Nephron progenitor cell (in vitro differentiated cells): ENCODE measurements at regions not wholly inside any gene's neighbourhood (a gene's known extent, or its start where the extent isn't known, plus 50 kb on each side); places are given as distances from the start of the nearest gene placed in this dataset.

Experiments
- DNase-seq: peaks from one replicate; pipeline ENCODE4 v3.0.0; 2021
- H3K27ac Mint-ChIP-seq: 2 replicates; pipeline ENCODE4 v1.8.0; 2021; ENCODE audit warnings: mild to moderate bottlenecking, moderate library complexity, mixed read lengths
- H3K27me3 Mint-ChIP-seq: 2 replicates; pipeline ENCODE4 v1.8.0; 2021; ENCODE audit warnings: mild to moderate bottlenecking, low read depth, mixed read lengths; ENCODE audit not compliant: poor library complexity
- H3K36me3 Mint-ChIP-seq: 2 replicates; pipeline ENCODE4 v1.8.0; 2021; ENCODE audit warnings: low read depth, mixed read lengths
- H3K4me1 Mint-ChIP-seq: 2 replicates; pipeline ENCODE4 v1.8.0; 2021; ENCODE audit warnings: mixed read lengths
- H3K4me3 Mint-ChIP-seq: 2 replicates; pipeline ENCODE4 v1.8.0; 2021; ENCODE audit warnings: mild to moderate bottlenecking, moderate library complexity, mixed read lengths
- H3K9me3 Mint-ChIP-seq: 2 replicates; pipeline ENCODE4 v1.8.0; 2021; ENCODE audit warnings: mild to moderate bottlenecking, moderate library complexity, mixed read lengths
- TF ChIP-seq, protein P1 (sequence below): fragments of 200-600 bp; sonication (generic); IDR thresholded peaks from 2 replicates; pipeline ENCODE4 v1.5.0; 2021; ENCODE audit warnings: antibody characterized with exemption

DNA sequence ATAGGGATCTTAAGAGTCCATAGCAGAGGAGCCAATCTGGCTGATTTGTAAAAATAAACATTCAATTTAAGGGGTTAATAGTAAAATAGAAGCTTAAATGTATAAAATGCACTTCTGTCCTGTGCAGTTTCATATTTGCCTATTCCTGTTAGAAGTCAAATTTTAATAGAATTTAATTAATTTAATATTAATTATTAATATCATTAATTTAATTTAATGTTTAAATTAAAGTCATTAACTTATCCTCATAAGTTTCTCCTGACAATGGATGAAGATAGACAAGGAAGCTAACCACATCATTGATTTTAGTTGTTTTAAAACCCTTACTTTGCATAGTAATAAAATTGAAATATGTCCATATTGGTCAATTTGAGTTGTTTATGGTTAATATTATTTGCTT lies 1096.2 kb upstream of the EPHA6 start:
- Mint-ChIP-seq H3K27ac (no peak overlapping the region), H3K4me3 (no peak overlapping the region), H3K9me3 (no peaks in the 10 kb centered on the region), H3K36me3 (no peaks in the 10 kb centered on the region), H3K27me3 (no peaks in the 10 kb centered on the region), H3K4me1 (no peaks in the 10 kb centered on the region)
- TF ChIP-seq, protein P1, sequence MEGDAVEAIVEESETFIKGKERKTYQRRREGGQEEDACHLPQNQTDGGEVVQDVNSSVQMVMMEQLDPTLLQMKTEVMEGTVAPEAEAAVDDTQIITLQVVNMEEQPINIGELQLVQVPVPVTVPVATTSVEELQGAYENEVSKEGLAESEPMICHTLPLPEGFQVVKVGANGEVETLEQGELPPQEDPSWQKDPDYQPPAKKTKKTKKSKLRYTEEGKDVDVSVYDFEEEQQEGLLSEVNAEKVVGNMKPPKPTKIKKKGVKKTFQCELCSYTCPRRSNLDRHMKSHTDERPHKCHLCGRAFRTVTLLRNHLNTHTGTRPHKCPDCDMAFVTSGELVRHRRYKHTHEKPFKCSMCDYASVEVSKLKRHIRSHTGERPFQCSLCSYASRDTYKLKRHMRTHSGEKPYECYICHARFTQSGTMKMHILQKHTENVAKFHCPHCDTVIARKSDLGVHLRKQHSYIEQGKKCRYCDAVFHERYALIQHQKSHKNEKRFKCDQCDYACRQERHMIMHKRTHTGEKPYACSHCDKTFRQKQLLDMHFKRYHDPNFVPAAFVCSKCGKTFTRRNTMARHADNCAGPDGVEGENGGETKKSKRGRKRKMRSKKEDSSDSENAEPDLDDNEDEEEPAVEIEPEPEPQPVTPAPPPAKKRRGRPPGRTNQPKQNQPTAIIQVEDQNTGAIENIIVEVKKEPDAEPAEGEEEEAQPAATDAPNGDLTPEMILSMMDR = no peak
- DNase-seq = no peak

DNA sequence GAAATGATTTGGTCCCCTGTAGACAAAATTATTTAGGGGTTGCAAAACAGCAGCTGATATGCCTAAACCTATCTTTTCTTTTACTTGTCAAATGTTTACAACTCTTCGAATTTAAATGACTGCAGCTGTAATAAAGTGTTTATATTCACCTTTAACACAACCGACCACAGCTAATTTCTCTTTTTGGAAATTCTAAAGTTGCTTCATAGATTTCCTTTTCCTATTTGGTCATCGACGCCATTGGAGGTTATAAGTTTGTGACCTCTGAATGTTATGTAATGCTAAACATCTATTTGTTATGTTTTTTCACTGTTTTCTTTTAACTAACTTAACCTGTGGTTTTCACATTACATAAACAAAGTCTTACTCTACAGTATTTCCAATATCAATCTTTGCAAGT lies 1094.9 kb upstream of the EPHA6 start:
- no peaks in the 10 kb centered on the region for H3K9me3 Mint-ChIP-seq
- TF ChIP-seq, protein P1 = no peak
- H3K27me3 Mint-ChIP-seq = no peaks in the 10 kb centered on the region
- no peak overlapping the region for H3K27ac Mint-ChIP-seq
- DNase-seq = no peak
- H3K36me3 Mint-ChIP-seq = no peaks in the 10 kb centered on the region
- H3K4me1 Mint-ChIP-seq = no peaks in the 10 kb centered on the region
- no peak overlapping the region for H3K4me3 Mint-ChIP-seq

DNA sequence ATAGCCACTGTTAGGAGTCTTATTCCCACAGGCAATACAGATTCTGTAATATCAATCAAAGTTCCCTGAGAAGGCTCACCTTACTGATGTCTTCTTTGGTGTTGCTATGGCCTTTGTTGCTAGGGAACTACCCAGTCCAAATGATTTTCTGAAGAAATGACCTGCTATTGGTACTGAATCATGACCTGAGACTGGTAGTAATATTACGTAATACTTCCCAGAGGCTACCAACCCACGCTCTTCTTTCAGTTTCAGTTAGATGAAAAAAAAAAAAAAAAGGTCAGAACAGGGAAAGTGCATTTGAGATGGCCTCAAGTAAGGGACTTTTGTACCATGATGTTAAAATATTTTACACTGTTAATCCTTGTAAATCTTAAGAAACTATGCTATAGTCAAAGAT lies 1092.5 kb upstream of the EPHA6 start:
- Mint-ChIP-seq H3K4me1 (no peaks in the 10 kb centered on the region), H3K9me3 (no peaks in the 10 kb centered on the region), H3K4me3 (no peak overlapping the region), H3K27ac (no peak overlapping the region), H3K36me3 (no peaks in the 10 kb centered on the region), H3K27me3 (no peaks in the 10 kb centered on the region)
- DNase-seq = no peak
- TF ChIP-seq, protein P1 = no peak

DNA sequence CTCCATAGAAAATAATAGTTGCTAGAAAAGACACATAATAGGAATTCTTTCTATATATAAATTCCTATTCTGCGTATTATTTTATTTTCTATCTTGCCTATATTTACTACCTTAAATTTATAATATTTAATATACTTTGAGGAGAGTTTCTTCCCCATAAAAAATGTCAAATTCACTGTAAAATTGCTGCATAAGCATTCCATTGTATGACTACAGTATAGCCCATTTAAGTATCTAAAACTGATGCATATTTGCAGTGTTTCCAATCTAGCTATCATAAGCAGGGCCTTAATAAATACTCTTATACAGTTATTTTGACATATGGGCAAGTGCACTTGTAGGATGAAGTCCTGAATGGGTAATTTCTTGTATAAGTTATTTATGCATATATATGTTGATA lies 1088.6 kb upstream of the EPHA6 start:
- Mint-ChIP-seq H3K4me1 (no peaks in the 10 kb centered on the region), H3K27me3 (peaks cover 5% of the 10 kb centered on the region), H3K27ac (no peak overlapping the region), H3K9me3 (no peaks in the 10 kb centered on the region), H3K36me3 (no peaks in the 10 kb centered on the region), H3K4me3 (no peak overlapping the region)
- TF ChIP-seq, protein P1 = no peak
- DNase-seq = no peak

DNA sequence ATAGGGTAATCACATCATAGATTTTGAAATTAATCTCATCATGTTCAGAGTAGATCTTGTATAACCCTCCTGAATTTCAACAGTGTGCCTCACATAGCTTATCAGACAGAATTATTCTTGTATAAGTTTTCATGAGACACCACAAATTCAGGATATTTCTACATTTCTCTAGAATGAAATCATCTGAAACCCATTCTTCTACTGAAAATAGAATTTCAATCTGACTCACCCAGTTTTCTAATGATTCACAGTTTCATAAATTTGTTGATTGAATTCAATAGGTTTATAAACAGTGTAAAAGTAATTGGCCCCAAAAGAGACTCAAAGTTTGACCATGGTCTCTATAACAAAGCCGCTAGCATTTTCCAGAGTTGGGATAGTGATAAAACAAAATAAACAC lies 1082.6 kb upstream of the EPHA6 start:
- Mint-ChIP-seq H3K4me1 (no peaks in the 10 kb centered on the region), H3K4me3 (no peak overlapping the region), H3K9me3 (no peaks in the 10 kb centered on the region), H3K36me3 (no peaks in the 10 kb centered on the region), H3K27ac (no peak overlapping the region), H3K27me3 (peaks cover 5% of the 10 kb centered on the region)
- DNase-seq = no peak
- TF ChIP-seq, protein P1 = no peak

DNA sequence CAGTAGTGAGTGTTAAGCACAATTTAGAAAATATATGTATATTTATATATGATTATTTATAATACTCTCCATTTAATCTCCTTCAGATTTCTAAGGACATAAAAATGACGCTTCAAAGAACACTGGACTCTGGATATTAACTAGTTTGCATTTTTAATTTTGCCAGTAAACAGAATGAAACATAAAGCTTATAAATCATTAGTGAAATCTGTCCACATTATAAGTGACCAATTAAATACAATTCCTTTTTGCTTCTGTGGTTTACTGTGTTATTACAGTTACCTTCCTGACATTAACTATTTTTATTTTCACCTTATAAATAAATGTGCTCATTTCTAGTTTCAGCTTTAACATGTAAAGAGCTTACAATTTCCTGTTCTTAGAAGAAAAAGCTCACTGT lies 1081.1 kb upstream of the EPHA6 start:
- TF ChIP-seq, protein P1 = no peak
- H3K4me3 Mint-ChIP-seq = no peak overlapping the region
- no peak overlapping the region for H3K27ac Mint-ChIP-seq
- no peak for DNase-seq
- H3K36me3 Mint-ChIP-seq = no peaks in the 10 kb centered on the region
- H3K27me3 Mint-ChIP-seq = peaks cover 3% of the 10 kb centered on the region
- H3K4me1 Mint-ChIP-seq = no peaks in the 10 kb centered on the region
- H3K9me3 Mint-ChIP-seq = no peaks in the 10 kb centered on the region
